Occipital lobe (tissue), 1 donor: ENCODE measurements at regions not wholly inside any gene's neighbourhood (a gene's known extent, or its start where the extent isn't known, plus 50 kb on each side); places are given as distances from the start of the nearest gene placed in this dataset.

Experiments used
- DNase-seq: peaks from one replicate; lab custom pipeline; 2025; lab: John Stamatoyannopoulos, UW

DNA sequence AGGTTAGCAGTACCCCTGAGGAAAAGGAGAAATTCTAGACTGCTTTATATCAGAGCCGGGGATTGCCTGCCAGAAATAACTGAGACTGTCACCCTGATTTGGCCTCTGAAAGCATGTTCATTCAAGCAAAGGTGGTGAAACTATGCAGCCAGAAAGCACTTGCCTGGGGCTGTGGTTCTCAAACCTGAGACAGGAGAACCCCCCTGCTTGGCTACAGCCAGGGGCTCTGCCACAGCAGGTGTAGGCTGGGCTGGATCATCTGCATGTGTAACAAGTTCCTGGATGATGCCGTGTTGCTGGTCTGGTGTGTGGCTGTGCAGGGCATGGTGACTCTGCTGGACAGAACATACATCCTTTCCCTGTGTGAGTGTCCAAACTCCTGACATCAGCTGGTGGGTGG, 157.8 kb downstream of the NXNL2 start:
- no peak for DNase-seq

DNA sequence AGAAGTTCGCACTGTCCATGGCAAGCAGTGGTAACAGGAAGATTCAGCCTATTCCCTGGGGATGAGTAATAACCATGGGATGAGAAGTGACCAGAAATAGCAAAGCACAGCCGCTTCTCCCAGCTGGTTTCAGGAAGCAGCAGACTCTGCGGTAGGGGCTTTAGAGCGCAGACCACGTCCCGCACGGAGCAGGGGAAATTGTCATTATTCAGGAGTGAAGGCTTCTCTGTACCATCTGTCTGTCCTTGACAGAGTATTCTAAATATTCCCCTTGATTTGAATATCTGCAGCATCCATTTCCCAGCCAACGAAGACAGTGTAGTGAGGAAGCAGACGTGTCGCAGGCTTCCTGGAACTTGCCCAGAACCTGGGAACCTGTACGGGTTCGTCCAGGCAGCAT, 159.6 kb downstream of the NXNL2 start:
- DNase-seq, result peak; percentile 29

DNA sequence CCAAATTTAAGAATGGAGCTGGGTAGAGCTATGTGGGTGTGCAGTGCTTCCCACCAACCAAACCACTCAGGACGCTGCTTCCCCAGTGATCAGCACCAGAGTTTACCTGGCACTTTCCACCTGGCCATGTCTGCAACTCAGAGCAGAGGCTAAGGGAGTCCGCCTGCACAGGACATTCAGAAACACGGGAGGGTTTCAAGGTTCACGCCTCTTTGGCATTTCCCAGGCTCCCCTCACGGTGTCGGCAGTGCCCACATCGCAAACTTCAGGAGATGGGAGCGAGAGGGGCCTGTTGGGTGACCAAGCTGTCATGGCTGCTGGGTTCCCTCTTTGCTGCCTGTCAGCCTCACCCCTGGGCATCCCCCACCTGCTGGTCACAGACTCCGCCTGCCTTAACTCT, 161.5 kb downstream of the NXNL2 start:
- DNase-seq, result no peak

DNA sequence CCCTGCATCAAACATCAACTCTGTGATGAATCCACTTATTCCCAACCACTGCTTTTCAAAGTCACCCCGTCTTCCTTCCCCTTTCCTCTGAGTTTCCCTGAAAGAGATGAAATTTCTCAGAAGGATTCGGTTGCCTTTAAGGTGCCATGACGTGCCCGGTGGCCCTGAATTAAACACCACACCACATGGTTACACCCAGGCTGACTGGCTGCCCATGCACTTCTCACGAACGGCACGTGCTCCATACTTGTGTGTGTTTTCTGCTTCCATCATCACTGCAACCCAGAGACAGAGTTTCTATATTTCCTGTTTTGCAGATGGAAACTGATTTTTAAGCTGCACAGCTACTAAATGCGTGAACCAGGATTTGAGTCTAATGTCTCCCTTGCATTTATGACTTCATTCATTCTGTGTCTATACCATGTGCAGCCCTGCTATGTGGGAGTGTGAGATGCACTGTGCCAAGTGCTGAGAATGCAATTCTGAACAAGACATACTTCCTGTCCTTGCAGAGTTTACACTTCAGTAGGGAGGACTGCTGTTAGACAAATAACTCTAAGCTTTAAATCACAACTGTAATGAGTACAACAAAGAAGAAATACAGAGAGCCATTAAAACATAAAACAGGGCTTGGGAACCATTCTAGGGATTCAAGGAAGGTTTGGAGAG, 162.9 kb downstream of the NXNL2 start:
- no peak for DNase-seq

DNA sequence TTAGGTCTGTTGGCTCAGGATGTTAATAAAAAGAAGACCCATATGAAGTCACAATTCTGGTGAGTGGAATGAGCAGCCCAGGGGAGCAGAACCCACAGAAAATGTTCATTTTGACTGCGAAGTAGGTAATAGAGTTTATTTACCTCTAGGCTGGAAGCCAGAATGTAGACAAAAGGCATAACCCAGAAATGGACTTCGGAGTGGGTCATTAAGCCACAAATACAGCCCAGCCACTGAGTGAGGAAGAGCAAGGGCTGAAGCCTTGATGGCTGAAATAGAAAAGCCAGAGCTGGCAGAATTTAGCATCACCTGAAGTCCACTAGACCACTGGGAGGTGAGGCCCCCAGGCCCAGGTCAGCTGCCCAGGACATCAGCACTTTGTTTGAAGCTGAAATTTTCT, 168.0 kb downstream of the NXNL2 start:
- no peak for DNase-seq

DNA sequence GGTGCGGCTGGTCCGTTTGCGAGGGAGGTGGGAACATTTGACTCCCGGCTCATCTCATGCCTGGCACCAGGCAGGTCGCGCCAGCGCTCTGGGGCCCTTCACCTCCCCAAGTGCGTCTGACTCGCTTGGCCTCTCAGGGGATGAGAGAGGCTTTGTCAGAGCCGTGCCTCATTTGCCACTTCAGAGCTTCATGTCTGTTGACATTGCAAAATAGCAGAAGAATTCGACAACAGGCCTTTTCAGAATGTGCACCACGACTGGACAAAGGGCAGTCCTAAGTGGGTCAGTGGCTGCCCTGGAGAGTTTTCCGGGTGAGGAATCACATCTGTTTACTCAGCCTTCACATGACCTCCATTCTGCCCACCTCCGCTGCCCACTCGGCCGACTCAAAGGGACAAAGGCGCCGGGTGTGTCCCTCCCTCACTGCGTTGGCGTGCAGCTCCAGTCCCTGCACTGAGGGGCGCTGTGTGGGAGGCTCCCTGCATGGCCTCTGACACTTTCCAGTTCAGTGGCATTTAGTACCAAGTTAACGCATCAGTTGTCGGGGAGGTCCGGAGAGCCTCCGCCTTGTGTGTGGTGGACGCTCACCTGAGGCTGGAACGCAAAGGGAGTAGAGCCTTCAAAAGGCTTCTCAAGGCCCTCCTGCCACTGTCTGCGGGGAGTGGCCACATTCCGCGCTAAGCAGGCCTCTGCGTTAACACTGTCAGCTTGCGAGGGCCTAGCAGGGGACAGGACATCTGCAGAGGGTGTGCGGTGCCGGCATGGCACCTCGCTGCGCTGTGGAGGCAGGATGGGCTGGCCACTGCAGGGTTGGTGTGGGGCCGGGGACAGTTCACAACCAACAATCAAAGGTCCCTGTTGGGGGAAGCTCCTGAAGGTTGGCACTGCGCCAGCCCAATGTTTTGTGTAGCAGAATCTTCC, 171.5 kb downstream of the NXNL2 start:
- no peak for DNase-seq

DNA sequence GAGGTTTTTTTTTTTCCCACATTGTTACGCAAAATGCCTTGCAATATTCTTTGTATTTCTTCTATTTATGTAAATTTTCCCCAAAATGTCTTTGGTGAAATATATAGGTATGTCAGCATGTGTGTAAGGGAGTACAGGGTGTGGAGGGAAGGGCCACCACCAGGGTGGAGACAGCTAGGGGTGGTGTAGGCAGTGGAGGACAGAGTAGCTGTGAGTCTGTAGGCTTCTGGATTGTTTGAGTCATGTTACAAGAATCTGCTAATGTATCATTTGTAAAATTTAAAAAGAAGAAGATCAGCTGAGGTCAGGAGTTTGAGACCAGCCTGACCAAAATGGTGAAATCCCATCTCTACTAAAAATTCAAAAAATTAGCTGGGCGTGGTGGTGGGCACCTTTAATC, 175.5 kb downstream of the NXNL2 start:
- no peak for DNase-seq

DNA sequence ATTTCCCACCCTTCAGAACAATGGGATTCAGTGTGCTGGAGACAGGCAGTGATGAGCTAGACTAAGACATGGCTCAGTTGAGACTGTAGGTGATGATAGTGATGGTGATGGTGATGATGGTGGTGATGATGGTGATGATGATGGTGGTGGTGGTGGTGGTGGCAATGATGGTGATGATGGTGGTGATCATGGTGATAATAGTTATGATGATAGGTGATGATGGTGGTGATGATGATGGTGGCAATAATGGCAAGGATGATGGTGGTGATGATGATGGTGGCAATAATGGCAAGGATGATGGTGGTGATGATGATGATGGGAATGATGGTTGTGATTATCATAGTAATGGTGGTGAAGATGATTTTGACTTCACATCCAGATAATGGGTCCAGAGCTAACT, 176.7 kb downstream of the NXNL2 start:
- DNase-seq, result no peak

DNA sequence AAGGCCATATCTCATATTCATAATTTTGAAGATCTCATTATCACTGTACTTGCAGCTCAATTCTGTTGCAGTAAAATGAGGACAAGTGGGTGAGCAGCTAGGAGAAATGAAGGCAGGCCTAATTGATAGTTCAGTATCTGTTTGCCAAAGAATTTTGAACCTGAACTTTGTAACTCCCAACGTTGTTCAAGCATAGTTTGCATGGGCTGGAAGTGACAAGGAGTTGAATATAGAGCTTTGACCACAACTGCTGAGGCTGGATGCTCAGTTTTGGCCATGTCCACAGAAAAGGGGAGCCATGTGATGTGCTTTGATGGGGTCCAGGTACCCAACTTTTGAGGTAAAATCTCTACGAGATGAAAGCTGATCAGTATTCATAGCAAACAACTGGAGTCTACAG, 177.5 kb downstream of the NXNL2 start:
- DNase-seq, result no peak

DNA sequence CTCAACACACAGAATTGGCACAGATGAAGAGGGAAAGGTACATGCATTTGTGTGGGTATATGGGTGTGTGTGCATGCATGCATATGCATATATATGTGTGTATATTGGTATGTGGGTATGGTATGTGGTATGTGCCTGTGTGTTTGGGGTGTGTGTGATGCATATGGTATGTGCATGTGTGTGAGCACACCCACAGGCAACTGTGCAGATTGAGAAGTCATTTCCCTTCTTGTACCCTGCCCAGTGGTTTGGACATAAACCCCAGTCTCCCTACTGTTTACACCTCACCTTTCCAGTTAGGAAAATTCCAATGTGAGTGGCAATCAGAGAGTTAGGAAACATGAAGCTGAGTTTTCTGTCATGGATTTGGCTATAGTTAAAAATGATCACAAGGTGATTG, 178.0 kb downstream of the NXNL2 start:
- no peak for DNase-seq

DNA sequence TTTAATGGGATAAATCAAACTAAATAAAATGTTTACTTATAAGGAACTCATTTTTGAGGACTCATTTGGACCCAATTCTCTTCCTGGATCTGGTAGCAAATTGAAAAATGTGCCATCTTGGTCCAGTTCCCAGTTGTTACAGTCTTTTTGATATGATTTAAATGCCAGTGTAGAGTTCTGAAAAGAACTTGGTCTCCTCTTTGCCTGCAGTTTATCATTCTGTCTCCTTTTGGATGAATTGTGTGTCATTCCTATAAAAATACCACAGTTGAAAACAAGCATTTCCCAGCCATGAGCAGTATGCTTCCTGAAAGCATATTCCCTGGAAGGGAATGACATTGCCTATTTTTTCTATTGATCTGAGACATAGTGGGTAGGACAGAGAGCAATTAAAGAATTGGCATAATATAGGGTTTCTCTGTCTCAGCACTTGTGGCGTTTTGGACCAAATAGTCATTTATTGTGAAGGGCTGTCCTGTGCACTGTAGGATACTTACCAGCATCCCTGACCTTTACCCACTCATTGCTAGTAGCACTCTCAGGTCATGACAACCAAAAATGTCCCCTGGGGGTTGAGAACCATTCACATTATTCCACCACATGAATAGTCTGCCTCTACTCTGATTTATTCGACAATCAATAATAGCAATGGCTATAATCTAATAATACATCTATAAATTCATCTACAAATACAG, 181.8 kb downstream of the NXNL2 start:
- DNase-seq, result no peak

DNA sequence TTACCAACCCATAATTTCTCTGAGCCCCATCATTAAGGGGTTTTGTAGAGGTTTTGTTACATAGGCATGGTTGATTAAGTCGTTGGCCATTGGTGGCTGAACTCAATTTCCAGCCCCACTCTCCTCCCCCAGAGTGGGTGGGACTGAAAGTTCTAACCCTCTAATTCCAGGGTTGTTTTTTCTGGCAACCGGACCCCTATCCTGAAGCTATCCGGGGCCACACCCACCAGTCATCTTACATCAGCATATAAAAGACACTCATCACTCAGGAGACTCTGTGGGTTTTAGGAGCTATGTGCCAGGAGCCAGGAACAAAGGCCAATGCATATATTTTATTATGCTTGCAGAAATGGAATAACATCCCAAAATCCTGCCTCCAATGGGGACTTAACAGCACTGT, 186.0 kb downstream of the NXNL2 start:
- no peak for DNase-seq

DNA sequence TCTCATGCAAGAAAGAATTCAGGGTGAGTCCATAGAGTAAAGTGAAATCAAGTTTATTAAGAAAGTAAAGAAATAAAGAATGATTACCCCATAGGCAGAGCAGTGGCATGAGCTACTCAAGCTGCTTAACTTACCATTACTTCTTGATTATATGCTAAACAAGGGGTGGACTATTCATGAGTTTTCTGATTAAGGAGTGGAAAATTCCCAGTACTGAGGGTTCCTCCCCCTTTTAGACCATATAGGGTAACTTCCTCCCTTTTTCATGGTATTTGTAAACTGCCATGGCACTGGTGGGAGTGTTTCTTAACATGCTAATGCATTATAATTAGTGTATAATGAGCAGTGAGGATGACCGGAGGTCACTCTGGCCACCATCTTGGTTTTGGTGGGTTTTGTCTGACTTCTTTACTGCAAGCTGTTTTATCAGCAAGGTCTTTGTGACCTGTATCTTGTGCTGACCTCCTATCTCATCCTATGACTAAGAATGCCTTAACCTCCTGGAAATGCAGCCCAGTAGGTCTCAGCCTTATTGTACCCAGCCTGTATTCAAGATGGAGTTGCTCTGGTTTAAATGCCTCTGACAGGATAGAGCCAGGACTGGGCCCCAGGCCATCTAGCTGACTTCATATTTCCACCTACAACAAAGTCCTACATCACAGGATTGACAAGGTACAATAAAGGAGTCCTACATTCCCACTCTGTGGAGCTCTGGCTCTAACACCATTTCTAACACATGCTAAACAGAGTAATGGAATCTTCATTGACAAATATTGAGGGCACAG, 186.7 kb downstream of the NXNL2 start:
- DNase-seq, result no peak

DNA sequence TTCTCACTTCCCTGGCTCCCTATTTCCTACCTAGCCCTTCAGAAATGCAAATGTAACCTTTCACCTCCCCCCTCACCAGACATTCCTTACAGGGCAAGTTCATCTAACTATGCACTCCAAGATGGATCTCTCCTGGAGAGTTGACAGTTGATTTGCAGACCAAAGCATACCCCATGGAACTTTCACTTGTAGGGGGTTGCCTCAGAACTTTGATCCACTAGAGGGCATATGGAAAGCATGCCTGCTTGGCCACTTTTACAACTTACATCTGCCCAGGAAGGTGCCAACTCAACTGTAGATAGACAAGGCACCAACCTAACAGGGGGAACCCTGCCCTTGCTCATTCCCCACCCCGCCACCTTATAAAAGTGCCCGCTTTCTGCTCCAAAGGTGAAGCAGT, 187.8 kb downstream of the NXNL2 start:
- no peak for DNase-seq

DNA sequence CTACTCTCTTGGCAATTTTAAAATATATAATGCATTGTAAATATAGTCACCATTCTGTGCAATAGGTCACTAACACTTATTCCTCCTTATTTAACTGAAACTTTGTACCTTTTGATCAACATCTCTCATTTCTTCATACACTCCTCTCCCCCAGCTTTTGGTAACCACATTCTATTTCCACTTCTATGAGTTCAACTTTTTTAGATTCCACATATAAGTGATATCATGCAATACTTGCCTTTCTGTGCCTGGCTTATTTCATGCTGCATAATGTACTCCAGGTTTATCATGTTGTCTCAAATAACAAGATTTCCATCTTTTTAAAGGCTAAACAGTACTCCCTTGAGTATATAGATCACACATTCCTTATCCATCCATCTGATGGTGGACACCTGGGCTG, 188.8 kb downstream of the NXNL2 start:
- no peak for DNase-seq

DNA sequence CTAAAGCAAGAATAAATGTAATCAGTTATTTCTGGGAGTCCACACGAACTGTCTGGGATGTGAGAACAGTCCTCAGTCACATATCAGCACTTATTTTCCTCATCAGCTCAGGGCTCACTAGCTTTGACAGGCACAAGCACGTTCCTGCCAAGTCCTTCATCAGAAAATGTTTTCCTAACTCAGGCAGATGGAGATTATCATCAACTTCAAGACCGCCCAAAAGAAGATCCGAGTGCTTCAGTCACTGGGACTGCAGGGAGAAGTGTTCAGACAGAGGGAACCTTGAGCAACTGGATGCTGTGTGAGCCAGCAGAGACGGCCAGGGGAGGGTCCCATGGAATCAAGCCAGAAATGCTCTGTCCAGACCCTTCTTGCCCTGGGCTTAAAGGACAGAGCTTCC, 189.4 kb downstream of the NXNL2 start:
- DNase-seq, result no peak

DNA sequence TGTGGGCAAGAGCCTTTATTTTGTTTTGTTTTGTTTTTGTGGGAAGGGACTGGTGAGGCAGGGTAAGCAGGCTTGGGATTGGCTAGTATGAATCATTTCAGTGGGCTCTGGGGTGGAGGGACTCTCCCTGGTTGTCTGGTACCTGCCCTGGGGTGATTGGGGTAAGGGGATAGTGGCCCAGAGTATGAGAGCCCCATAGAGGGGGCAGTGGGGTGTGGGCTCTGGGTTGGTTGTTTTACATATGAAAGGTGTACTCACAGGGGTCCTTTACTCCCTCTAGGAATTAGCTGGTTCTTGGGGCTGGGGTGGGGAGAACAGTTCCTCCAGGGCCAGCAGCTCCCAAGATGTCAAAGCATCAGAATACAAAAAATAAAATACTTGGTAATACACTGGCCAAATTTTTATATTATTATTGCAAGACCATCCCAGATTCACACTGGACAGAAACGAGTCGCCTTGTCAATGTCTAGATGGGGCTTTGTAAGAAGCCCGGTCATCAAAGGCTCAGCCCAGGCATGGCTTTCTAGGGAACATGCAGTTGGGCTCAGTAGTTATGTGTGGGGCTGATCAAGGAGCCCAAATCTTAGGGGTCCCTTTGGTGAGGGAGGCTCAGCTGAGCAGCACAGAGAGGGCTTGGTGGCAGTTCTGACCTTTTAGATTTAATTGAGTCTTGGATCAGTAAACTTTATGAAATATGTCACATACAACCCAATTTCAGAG, 190.5 kb downstream of the NXNL2 start:
- DNase-seq, result no peak

DNA sequence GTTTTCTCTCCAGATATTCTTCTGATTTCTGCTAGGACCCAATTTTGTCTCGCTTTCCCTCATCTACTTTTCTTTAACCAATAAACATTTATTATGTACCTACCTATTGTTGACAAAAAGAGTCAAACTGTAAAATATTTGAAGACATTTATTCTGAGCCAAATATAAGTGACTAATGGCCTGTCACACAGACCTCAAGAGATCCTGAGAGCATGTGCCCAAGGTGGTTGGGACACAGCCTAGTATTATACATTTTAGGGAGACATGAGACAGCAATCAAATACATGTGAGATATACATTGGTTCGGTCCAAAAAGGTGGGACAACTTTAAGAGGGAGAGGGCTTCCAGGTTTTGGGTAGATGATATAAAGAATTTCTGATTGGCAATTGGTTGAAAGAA, 191.8 kb downstream of the NXNL2 start:
- no peak for DNase-seq

DNA sequence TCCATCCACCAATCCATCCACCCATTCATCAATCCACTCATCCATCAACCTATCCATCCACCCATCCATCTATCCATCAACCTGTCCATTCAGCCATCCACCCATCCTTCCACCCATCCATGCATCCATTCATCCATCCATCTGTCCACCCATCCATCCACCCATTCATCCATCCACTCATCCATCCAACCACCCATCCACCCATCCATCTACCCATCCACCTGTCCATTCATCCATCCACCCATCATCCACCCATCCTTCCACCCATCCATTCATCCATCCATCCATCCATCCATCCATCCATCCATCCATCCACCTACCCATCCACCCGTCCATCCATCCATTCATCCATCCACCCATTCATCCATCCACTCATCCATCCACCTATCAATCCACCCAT, 195.8 kb downstream of the NXNL2 start:
- DNase-seq, result no peak

DNA sequence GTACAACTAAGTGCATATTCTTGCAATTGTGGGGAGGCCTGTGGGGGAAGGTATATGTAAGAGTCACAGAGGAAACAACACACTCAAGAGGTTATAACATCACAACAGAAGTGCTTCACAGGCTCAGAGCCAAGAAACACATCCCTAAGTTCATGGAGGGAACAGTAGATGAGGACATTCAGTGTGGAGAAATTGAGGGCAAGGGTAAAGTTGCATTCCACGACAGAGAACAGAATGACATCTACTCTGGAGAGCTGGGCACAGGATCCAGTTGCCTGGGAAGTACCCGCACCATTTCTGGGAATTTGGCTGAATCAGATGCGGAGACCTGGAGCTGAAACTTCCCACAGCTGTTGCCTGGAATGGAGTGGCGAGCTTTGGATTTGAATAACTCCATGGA, 197.2 kb downstream of the NXNL2 start:
- no peak for DNase-seq
